HG03135 (cell line): ENCODE measurements at regions not wholly inside any gene's neighbourhood (a gene's known extent, or its start where the extent isn't known, plus 50 kb on each side); places are given as distances from the start of the nearest gene placed in this dataset.
"Not testable (repeated sequence)": the region's sequence is repeated elsewhere in the genome, so short reads cannot be mapped to it uniquely, and the experiment has no call there.

ENCODE experiments used
- ATAC-seq: cut with Tn5 transposase; IDR thresholded peaks from one replicate; pipeline ENCODE4 v1.9.1; 2021; ENCODE audit warnings: mild to moderate bottlenecking, moderate library complexity; ENCODE audit not compliant: unreplicated experiment

GRCh38 chr1:25134801-25135461 is 97.4 kb downstream of the SYF2 start:
- no peak for ATAC-seq

- no peak for ATAC-seq
These were observed 98.0 kb downstream of the SYF2 start for GRCh38 chr1:25134307-25134706.

- no peak for ATAC-seq
These were observed 100.5 kb downstream of the SYF2 start for GRCh38 chr1:25131794-25132193.

DNA sequence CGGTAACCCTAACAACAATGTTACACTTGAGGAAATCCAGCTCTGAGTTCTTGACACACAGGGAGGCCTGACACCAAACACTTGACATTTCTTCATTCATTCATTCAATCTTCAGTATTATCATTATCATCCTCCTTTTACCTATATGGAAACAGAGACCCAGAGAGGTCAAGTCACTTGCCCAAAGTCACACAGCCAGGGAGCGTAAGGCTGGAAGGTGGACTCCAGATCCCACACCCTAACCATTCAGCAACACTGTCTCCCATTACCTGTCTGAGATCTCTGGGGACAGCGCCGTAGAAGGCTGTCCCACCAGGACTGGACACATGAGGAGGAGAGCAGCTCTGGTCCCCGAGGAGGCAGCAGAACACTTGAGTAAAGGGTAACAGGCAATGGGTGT is 101.4 kb downstream of the SYF2 start:
- ATAC-seq = no peak

GRCh38 chr1:25129380-25129779 is 102.9 kb downstream of the SYF2 start:
- no peak for ATAC-seq

DNA sequence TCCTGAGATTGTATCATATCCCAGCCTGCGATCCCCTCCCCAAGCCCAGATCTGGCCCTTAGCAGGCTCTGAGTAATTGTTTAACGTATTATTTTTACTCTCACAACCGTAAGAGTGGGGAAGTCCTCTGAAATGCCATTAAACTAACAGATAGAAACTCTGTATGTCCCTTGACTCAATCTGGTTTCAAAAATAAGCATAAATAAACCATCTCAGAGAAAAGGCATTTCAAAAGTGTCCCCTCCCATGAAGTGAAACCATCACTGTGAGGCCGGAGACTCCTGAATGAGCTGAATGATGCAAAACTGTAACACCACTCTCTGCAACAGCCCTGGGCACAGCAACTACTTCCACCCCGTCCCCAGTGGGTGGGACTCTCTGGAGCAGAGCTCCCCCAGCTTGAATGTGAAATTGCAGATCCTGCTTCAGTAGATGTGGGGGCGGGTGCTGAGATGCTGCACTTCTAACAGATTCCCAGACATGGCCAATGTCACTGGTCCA is 104.1 kb downstream of the SYF2 start:
- no peak for ATAC-seq

- no peak for ATAC-seq
These were observed 105.7 kb downstream of the SYF2 start for GRCh38 chr1:25126562-25126961.

DNA sequence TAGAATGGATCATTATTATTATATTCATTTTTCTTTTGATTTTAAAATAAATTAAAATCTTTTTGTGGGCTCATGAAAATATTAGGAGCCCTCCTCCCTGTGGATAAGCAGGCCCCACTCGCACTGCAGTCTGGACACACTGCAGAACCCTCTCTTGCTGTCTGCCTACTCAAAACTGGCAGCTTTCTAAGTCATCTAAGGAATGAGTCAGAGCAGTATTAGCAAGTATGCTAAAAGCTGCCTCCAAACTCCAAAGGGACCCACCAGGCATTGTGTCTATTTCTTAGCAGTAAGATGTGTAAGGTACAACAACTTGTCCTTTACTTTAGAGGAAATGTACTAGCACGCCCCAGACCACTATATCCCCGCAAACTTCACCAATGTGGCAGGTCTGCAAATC is 108.8 kb downstream of the SYF2 start:
- no peak for ATAC-seq

- ATAC-seq = no peak
These were observed 109.6 kb downstream of the SYF2 start for GRCh38 chr1:25122747-25123146.

DNA sequence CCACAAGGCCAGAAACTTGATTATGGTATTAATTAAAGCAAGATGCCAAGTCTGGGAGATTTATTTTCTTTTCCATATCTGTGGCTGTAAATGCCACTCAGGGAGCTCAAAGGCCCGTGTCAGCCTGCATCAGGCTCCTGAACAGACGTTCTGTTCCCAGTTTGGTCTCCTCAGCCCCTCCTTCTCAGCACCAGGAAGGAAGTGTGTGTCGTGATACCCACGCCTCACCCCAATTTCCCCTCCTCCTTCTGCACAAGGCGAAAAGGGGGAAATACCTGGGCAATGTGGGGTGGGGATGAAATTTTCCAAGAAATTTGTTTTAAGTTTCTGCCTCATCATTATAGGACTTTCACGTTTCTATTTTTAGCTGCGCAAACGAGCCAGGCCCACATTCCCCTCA is 112.0 kb downstream of the SYF2 start:
- ATAC-seq = no peak

- no peak for ATAC-seq
These were observed 113.8 kb downstream of the SYF2 start for GRCh38 chr1:25118546-25118945.

DNA sequence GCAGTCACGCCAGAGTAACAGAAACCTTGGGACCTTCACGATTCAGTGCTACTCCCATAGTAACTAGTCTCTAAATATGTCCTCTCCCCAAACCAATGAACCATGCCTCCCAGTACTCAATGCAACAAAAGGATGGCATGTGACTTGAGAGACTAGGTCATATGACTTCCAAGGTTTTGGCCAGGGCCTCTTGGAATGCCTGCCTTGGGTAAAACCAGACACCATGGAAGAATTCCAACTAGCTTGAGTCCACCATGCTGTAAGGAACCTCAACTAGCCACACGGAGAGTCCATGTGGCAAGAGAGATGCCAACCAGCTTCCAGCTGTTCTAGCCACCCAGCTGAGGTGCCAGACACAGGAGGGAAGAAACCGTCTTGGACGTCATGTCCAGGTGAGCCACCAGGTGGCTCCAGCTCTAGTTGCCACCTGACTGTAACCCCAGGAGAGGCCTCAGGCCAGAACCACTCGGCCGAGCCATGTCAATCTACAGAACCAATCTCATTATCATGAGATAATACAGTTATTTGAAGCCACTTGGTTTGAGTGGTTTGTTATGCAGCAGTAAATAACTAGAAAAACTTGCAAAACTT is 115.0 kb downstream of the SYF2 start:
- no peak for ATAC-seq

DNA sequence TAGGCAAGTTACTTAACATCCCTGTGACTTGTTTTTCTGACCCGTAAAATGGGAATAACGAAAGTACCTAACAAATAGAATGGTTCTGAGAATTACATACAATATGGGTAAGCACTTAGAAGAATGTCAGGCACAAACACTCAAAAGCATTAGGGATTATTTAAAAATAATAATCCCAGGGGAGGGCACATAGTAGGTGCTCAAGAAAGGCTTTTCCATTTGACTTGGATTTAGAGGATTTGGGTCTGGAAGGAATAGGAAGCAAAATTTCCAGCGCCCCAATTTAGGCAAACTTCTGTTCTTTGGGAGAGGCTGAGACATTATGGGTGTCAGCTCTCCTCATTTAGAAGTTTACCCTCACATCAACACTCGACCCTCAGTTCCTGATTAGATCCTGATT is 115.5 kb downstream of the SYF2 start:
- no peak for ATAC-seq

GRCh38 chr1:25116117-25116516 is 116.2 kb downstream of the SYF2 start:
- not testable (repeated sequence) for ATAC-seq

DNA sequence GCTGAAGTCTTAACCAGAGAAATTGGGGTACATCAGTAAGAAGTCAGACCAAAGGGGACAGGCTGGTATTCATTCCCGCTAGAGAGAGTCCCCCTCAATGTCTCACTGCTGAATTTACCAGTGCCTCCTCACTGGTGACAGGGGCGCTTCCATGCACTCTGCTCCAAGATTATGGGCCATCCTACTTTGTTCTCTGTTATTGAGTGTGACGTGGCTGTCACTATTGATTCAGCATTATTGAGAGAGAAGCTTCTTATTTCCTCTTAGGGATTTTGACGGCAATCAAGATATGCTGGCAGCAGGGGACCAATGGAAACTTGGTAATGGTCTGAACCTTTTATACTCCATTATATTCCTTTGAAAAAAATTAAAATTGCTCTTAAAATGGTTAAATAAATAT is 118.6 kb downstream of the SYF2 start:
- no peak for ATAC-seq

- no peak for ATAC-seq
These were observed 119.2 kb downstream of the SYF2 start for GRCh38 chr1:25113086-25113485.

DNA sequence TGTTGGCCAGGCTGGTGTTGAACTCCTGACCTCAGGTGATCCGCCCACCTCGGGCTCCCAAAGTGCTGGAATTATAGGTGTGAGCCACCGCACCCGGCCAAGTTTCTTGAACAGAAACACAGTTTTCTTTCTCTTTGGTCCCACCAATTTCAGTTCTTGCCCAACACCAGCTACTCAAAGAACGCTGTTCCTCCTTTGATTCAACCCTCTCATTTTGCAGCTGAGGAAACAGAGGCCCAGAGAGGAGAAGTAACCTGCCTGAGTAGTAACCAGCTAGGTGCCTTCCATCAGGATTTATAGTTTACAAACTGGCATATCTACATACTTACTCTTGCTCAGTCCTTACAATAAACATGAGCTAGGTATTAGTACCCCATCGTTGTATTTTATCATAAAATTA is 119.9 kb downstream of the SYF2 start:
- ATAC-seq = no peak

DNA sequence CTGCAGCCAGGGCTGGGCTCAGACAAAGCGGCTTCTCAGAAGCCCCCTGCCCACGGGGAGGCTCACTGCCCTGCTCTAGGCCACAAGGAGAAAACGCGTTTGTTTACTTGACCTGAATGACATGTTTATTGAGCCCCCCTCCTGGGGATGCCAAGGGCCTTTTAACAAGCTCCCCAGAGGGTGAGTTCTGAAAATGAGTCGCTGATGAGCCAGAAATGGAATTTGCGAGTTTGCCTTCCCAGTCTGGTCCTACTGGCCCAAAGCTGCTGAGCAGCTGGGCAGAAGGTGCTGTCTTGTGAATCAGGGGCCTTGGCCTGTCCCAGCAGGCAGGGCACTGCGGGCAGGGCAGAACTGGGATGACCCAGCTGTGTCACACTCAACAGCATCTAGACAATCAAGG is 120.6 kb downstream of the SYF2 start:
- no peak for ATAC-seq

GRCh38 chr1:25110485-25110884 is 121.8 kb downstream of the SYF2 start:
- ATAC-seq = no peak

GRCh38 chr1:25110036-25110435 is 122.3 kb downstream of the SYF2 start:
- ATAC-seq = no peak

GRCh38 chr1:25109531-25109951 is 122.8 kb downstream of the SYF2 start:
- ATAC-seq = no peak

DNA sequence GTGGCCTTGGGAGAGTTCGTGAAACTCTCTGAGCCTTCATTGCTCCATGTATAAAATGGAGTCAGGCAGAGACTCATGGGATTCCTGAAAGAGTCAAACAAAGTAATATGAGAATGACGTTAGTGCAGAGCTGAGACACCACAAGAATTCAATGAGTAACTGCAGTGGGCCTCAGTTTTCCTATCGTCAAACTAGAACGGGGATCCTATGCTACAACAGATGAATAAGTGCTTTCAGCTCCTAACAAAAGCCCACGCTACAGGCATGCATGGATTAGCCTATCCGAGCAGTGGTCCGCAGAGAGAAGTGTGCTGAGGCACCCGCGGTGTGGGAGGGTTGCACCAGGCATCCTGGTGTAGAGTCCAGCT is 124.7 kb downstream of the SYF2 start:
- no peak for ATAC-seq
